COLO668 (cell line): ENCODE measurements at regions not wholly inside any gene's neighbourhood (a gene's known extent, or its start where the extent isn't known, plus 50 kb on each side); places are given as distances from the start of the nearest gene placed in this dataset.
A peak's percentile ranks its signal among the peaks of the same experiment; 100 is the strongest.

ENCODE experiments used
- DNase-seq: peaks from one replicate; lab custom pipeline; 2025; ENCODE audit not compliant: unreplicated experiment; lab: John Stamatoyannopoulos, UW

- DNase-seq, result no peak
These were observed 392.8 kb downstream of the SLITRK6 start for GRCh38 chr13:85406269-85406975.

DNA sequence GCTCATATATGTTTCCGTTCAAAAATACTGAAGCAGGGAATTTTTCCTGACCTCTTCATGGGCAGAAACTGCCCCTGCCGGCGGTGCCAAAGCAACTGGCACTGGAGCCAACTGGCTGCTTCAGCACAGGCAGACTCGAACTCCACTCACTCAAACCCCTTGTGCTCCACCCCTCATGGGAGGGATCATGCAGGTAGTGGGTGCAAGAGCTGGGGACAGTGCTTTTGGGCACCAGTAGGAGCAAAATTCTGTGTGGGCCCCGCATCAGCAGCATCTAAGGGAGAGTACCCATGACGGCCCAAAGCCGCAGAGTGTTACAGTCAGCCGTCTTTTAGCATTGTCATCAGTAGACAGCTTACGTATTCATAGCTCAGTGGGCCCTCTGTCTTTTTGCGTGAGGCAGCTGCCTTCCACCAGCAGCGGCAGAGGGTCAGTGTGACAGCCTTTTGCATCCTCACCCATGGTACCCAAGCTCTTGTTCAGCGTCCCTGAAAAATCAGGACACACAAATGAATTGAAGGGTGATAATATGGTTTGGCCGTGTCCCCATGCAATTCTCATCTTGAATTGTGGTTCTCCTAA lies 393.8 kb downstream of the SLITRK6 start:
- DNase-seq, result no peak

GRCh38 chr13:85386424-85386823 lies 412.8 kb downstream of the SLITRK6 start:
- DNase-seq, result peak; percentile 41

DNA sequence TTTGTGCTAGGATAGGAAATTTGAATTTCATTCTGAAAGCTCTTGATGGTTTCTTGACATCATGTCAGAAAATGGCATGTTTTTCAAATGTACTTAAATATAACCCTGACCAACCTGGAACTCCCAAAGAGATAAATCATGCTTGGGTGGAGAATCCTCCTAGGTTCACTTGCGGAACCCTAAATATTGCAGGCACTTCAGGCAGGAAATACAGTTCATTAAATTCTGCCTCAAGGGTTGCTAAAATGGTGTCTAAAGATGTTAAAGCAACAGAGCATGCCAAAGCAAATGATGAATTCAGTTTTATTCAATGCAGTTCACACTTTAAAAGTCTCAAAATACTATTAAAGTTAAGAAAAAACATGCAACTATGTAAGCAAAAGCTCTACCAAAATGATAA lies 415.9 kb downstream of the SLITRK6 start:
- DNase-seq, result no peak

DNA sequence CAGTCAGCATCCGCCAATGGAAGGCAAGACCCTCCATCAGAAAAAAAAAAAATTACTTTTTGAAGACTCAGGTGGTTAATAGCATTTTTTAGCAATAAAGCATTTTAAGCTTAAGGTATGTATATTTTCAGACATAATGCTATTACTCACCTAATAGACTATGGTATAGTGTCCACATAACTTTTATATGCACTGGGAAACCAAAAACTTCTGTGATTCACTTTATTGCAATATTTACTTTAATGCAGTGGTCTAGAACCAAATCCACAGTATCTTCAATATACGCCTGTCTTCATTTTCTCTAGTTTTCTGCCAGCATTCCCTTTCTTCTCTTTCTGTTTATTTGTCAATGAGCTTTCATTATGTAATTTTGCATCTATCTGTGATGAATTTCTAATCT lies 418.1 kb downstream of the SLITRK6 start:
- DNase-seq, result no peak

- DNase-seq, result no peak
These were observed 419.2 kb downstream of the SLITRK6 start for GRCh38 chr13:85379991-85380390.

DNA sequence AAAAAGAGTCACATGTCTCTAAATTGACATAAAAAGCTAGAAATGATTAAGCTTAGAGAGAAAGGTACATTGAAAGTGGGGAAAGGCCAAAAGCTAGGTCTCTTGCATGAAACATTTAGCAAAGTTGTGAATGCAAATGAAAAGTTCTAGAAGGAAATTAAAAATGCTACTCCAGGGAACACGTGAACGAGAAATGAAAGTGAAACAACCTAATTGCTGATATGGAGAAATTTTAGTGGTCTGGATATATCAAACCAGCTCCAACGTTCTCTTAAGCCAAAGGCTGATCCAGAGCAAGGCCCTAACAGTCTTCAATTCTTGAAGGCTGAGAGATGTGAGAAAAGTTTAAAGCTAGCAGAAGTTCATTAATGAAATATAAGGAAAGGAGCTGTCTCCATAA lies 419.8 kb downstream of the SLITRK6 start:
- DNase-seq, result no peak

- no peak for DNase-seq
These were observed 421.4 kb downstream of the SLITRK6 start for GRCh38 chr13:85377783-85378182.

DNA sequence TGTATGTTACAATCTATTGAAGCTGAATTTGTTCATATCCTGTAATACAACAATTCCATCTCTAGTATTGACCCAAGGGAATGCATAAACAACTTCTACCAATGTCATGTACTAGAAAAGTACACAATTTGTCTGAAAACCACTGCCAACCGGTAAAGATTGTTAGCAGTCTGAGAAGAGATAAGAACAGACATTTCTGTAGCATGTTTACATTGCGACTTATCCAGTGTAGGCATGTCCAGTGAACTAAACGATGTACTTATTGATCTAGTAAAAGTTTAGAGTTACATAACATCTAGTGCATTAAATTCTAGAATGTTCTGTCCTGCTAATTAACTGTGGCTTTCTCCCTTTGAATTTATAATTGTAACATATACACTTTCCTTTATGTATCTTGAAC lies 425.9 kb downstream of the SLITRK6 start:
- no peak for DNase-seq

GRCh38 chr13:85371254-85371653 lies 428.0 kb downstream of the SLITRK6 start:
- no peak for DNase-seq

DNA sequence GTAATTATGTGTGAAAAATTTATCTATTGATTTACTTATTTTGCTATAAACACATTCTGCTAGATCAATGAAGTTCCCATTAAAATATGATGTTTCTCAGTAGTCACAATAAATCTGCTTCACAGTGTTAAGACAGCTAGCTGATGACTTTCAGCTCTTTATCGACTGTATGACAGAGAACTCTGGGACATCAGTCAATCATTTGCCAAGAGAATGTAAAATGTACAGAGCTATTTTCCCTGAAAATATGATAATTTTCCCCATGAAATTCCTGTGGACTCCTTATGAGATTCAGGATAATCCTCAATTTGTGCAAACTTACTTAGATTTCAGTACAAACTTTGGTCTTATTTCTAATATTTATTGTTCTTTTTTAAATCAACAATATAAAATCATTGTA lies 430.5 kb downstream of the SLITRK6 start:
- no peak for DNase-seq

DNA sequence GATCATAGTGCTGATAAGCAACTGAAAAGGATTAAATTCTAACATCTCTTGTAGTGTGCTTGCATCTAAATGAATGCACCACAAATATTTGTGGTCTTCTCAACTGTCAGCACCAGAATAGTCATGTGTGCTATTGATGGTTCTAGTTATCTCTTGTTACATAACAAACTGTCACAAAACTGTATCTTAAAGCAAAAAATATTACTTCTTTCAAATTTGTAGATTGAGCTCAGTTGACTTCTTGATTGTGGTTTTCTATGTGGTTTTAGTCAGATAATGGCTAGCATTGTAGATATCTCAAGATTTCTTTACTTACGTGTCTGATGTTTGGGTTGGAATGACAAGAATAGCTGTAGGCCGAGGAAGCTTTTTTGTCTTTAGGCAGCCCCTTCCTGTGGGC lies 431.3 kb downstream of the SLITRK6 start:
- no peak for DNase-seq

DNA sequence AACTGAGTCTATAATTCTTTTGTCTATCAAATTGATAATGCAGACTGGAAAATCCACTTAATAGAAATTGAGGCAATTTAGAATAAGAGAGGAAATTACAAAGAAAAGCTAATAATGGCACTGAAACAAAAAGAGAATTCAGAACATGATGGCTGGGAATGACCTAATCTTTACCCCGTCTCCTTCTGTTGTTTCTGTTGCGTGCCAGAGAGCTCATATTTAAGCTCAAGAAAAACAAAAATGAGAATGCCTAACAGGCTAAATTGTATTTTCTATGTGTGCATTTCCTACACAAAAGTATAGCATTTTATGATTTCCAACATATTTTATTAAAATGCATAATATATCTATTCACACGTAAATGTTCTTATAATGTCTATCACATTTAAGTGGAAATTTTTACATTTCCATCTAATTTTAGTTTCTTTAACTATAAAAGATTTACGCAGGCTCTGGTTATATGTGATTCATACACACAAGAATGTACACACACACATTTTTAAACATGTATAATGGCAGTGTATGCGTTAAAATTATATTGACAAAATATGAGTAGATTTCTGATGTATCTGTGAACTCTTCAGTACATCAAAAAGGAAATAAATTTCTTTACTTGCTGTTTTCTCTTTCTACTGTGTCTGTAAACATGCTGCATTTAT lies 432.3 kb downstream of the SLITRK6 start:
- DNase-seq, result no peak

- DNase-seq, result no peak
These were observed 435.7 kb downstream of the SLITRK6 start for GRCh38 chr13:85363504-85363903.

GRCh38 chr13:85362980-85363379 lies 436.2 kb downstream of the SLITRK6 start:
- DNase-seq, result no peak

DNA sequence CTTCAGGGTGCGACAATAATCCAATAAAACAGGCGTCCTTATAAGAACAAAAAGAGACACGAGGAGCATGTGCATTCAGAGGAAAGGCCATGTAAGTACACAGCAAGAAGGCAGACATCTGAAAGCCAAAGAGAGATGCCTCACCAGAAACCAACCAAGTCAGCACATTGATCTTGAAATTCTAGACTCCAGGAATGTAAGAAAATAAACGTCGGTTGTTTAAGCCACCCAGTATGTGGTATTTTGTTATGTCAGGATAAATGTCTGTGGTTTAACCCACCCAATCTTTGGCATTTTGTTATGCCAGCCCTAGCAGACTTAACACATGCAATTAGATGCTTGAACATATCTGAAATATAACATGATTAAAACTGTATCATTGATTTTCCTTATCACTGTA lies 452.0 kb downstream of the SLITRK6 start:
- DNase-seq, result no peak

- DNase-seq, result no peak
These were observed 465.0 kb downstream of the SLITRK6 start for GRCh38 chr13:85334187-85334586.

GRCh38 chr13:85333506-85334020 lies 465.7 kb downstream of the SLITRK6 start:
- no peak for DNase-seq

- no peak for DNase-seq
These were observed 466.6 kb downstream of the SLITRK6 start for GRCh38 chr13:85332615-85333014.

DNA sequence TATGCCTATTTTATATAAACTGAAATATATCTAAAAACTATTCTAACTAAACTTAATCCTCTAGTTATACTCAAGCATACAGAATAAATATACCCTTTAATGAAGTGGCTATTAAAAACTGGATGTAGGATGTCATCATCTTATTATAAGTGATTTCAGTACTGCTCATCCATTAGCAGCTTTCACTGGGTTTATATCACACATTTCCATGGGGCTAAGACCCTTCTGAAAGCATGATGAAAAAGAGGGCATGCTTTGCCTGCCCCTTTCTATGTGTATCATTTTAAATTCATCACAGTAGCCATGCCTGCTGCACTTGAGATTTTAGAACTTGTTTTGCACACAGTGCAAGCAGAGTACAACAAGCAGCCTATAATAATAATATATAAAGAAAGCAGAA lies 477.5 kb downstream of the SLITRK6 start:
- DNase-seq, result no peak

GRCh38 chr13:85317781-85318180 lies 481.4 kb downstream of the SLITRK6 start:
- no peak for DNase-seq

- DNase-seq, result no peak
These were observed 482.7 kb downstream of the SLITRK6 start for GRCh38 chr13:85316506-85317025.
